ENCODE measurements at regions not wholly inside any gene's neighbourhood (a gene's known extent, or its start where the extent isn't known, plus 50 kb on each side); places are given as distances from the start of the nearest gene placed in this dataset.

DNA sequence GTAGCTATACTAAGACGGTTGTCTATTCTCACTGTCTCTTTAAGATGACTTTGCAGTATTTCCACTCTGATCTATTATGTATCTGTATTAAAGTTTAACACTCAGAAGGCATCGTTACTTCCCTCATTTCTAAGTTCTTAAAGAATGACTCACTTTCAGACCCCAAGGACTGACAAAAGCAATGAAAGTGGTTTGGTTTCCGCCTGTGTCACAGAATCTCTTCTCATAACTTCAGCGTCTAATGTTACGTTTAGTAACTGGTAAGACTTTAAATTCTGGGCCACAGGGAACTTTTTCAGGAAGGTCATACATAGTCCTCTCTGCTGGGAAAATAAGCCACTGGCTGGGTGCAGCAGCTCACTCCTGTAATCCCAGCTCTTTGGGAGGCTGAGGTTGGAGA, 892.0 kb upstream of the AUTS2 start:
- TF ChIP-seq, protein P1, sequence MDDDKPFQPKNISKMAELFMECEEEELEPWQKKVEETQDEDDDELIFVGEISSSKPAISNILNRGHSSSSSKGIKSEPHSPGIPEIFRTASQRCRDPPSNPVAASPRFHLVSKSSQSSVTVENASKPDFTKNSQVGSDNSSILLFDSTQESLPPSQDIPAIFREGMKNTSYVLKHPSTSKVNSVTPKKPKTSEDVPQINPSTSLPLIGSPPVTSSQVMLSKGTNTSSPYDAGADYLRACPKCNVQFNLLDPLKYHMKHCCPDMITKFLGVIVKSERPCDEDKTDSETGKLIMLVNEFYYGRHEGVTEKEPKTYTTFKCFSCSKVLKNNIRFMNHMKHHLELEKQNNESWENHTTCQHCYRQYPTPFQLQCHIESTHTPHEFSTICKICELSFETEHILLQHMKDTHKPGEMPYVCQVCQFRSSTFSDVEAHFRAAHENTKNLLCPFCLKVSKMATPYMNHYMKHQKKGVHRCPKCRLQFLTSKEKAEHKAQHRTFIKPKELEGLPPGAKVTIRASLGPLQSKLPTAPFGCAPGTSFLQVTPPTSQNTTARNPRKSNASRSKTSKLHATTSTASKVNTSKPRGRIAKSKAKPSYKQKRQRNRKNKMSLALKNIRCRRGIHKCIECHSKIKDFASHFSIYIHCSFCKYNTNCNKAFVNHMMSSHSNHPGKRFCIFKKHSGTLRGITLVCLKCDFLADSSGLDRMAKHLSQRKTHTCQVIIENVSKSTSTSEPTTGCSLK (tag by site-specific recombination; IDR thresholded peaks at IDR 0.05): no peak
- no peak for TF ChIP-seq MZF1 (tag by site-specific recombination; IDR thresholded peaks at IDR 0.05; ENCODE audit: borderline replicate concordance)
- TF ChIP-seq, protein P2, sequence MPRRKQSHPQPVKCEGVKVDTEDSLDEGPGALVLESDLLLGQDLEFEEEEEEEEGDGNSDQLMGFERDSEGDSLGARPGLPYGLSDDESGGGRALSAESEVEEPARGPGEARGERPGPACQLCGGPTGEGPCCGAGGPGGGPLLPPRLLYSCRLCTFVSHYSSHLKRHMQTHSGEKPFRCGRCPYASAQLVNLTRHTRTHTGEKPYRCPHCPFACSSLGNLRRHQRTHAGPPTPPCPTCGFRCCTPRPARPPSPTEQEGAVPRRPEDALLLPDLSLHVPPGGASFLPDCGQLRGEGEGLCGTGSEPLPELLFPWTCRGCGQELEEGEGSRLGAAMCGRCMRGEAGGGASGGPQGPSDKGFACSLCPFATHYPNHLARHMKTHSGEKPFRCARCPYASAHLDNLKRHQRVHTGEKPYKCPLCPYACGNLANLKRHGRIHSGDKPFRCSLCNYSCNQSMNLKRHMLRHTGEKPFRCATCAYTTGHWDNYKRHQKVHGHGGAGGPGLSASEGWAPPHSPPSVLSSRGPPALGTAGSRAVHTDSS (tag by site-specific recombination; IDR thresholded peaks at IDR 0.05): no peak
- TF ChIP-seq ZNF138 (tag by site-specific recombination; IDR thresholded peaks at IDR 0.05; ENCODE audit: borderline replicate concordance): no peak
- TF ChIP-seq ZBTB7A (tag by site-specific recombination; IDR thresholded peaks at IDR 0.05; ENCODE audit: low read depth): no peak
- TF ChIP-seq ZNF530 (tag by site-specific recombination; IDR thresholded peaks at IDR 0.05; ENCODE audit: low read depth): no peak
- no peak for TF ChIP-seq ZNF626 (tag by site-specific recombination; IDR thresholded peaks at IDR 0.05)
- TF ChIP-seq ZNF555 (tag by site-specific recombination; conservative IDR thresholded peaks at IDR 0.05): no peak
- TF ChIP-seq, protein P3, sequence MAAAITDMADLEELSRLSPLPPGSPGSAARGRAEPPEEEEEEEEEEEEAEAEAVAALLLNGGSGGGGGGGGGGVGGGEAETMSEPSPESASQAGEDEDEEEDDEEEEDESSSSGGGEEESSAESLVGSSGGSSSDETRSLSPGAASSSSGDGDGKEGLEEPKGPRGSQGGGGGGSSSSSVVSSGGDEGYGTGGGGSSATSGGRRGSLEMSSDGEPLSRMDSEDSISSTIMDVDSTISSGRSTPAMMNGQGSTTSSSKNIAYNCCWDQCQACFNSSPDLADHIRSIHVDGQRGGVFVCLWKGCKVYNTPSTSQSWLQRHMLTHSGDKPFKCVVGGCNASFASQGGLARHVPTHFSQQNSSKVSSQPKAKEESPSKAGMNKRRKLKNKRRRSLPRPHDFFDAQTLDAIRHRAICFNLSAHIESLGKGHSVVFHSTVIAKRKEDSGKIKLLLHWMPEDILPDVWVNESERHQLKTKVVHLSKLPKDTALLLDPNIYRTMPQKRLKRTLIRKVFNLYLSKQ (tag by site-specific recombination; IDR thresholded peaks at IDR 0.05; ENCODE audit: borderline replicate concordance): no peak
- Histone ChIP-seq H3K4me1 (ENCODE audit: control insufficient read depth, insufficient read depth, low read length) (no peaks in the 10 kb centered on the region), H3K27ac (ENCODE audit: extremely low read depth, low read depth, low read length) (no peak overlapping the region), H3K9me3 (ENCODE audit: control insufficient read depth, insufficient read depth, low read depth, low read length) (no peaks in the 10 kb centered on the region), H3K4me3 (ENCODE audit: low read depth, low read length) (no peak overlapping the region), H3K36me3 (ENCODE audit: control insufficient read depth in 2 of 2, insufficient read depth in 1 of 2, low read length in 2 of 2) (no peaks in the 10 kb centered on the region)
- ChIA-PET CTCF (no interaction called here), POLR2A (no interaction called here)

DNA sequence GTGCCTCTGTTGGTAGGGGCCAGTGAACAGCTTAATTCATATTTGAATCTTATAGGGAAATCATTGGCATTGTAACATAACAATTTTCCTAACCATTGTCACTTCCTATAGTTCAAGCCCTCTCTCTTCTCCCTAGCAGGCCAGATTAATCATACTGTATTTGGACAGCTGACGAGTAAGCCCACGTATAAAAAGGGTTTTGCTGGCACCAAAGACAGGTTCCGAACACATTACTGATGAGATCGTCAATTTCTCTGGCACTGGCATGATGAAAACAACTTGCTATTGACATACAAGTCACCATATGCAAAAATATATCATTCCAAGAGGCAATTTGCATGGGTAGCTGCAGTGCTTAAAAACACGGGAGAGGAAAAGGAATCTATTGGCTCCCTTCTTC, 891.1 kb upstream of the AUTS2 start:
- Histone ChIP-seq H3K9me3 (ENCODE audit: control insufficient read depth, insufficient read depth, low read depth, low read length) (no peaks in the 10 kb centered on the region), H3K27ac (ENCODE audit: extremely low read depth, low read depth, low read length) (no peak overlapping the region), H3K4me1 (ENCODE audit: control insufficient read depth, insufficient read depth, low read length) (no peaks in the 10 kb centered on the region), H3K4me3 (ENCODE audit: low read depth, low read length) (no peak overlapping the region), H3K36me3 (ENCODE audit: control insufficient read depth in 2 of 2, insufficient read depth in 1 of 2, low read length in 2 of 2) (no peaks in the 10 kb centered on the region)
- ChIA-PET POLR2A (no interaction called here), CTCF (interaction anchor here (0.6 kb wide), 1 partner anchor 696 kb away, joined by 3 read pairs; no protein-coding TSS in a partner anchor)
- TF ChIP-seq ZNF146 (tag by site-specific recombination; IDR thresholded peaks at IDR 0.05) (no peak), ZBTB7A (tag by site-specific recombination; IDR thresholded peaks at IDR 0.05; ENCODE audit: low read depth) (no peak), REPIN1 (tag by site-specific recombination; IDR thresholded peaks at IDR 0.05; ENCODE audit: low read depth) (no peak), ZSCAN23 (tag by site-specific recombination; IDR thresholded peaks at IDR 0.05) (no peak), ZNF37A (tag by site-specific recombination; IDR thresholded peaks at IDR 0.05) (no peak), GLIS2 (tag by site-specific recombination; IDR thresholded peaks at IDR 0.05) (no peak)
- TF ChIP-seq, protein P4, sequence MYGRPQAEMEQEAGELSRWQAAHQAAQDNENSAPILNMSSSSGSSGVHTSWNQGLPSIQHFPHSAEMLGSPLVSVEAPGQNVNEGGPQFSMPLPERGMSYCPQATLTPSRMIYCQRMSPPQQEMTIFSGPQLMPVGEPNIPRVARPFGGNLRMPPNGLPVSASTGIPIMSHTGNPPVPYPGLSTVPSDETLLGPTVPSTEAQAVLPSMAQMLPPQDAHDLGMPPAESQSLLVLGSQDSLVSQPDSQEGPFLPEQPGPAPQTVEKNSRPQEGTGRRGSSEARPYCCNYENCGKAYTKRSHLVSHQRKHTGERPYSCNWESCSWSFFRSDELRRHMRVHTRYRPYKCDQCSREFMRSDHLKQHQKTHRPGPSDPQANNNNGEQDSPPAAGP (tag by site-specific recombination; IDR thresholded peaks at IDR 0.05): no peak
- TF ChIP-seq, protein P5, sequence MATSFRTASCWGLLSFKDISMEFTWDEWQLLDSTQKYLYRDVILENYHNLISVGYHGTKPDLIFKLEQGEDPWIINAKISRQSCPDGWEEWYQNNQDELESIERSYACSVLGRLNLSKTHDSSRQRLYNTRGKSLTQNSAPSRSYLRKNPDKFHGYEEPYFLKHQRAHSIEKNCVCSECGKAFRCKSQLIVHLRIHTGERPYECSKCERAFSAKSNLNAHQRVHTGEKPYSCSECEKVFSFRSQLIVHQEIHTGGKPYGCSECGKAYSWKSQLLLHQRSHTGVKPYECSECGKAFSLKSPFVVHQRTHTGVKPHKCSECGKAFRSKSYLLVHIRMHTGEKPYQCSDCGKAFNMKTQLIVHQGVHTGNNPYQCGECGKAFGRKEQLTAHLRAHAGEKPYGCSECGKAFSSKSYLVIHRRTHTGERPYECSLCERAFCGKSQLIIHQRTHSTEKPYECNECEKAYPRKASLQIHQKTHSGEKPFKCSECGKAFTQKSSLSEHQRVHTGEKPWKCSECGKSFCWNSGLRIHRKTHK (tag by site-specific recombination; IDR thresholded peaks at IDR 0.05): no peak
- TF ChIP-seq, protein P6, sequence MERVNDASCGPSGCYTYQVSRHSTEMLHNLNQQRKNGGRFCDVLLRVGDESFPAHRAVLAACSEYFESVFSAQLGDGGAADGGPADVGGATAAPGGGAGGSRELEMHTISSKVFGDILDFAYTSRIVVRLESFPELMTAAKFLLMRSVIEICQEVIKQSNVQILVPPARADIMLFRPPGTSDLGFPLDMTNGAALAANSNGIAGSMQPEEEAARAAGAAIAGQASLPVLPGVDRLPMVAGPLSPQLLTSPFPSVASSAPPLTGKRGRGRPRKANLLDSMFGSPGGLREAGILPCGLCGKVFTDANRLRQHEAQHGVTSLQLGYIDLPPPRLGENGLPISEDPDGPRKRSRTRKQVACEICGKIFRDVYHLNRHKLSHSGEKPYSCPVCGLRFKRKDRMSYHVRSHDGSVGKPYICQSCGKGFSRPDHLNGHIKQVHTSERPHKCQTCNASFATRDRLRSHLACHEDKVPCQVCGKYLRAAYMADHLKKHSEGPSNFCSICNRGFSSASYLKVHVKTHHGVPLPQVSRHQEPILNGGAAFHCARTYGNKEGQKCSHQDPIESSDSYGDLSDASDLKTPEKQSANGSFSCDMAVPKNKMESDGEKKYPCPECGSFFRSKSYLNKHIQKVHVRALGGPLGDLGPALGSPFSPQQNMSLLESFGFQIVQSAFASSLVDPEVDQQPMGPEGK (tag by site-specific recombination; IDR thresholded peaks at IDR 0.05): no peak

Measured in HEK293 (cell line).